A673 (cell line): ENCODE measurements at regions not wholly inside any gene's neighbourhood (a gene's known extent, or its start where the extent isn't known, plus 50 kb on each side); places are given as distances from the start of the nearest gene placed in this dataset.

Experiments used
- BruUV-seq: library from RNA; stranded (reverse); fragments of 400-500 nt; replicated peaks from 2 replicates; lab custom pipeline; 2021; lab: Mats Ljungman, UMichigan
- CTCF ChIA-PET: fragments of 300-600 bp; sonication (Branson Sonifier 250); formaldehyde crosslinking; loops from one replicate; lab custom pipeline; 2022; ENCODE audit warnings: antibody characterized with exemption; lab: Charles Lee
- POLR2A ChIA-PET: fragments of 300-600 bp; sonication (Branson Sonifier 250); formaldehyde crosslinking; loops from one replicate; lab custom pipeline; 2022; ENCODE audit warnings: antibody characterized with exemption; ENCODE audit not compliant: low non-redundant PET; lab: Charles Lee
- DNase-seq: peaks from one replicate; pipeline ENCODE4 v3.0.0-alpha.2; 2015; ENCODE audit warnings: low spot score
- H3K27ac ChIP-seq: fragments of 200-600 bp; sonication (generic); 2 replicates; pipeline ENCODE4 v1.5.1; 2016; ENCODE audit warnings: mixed run types, low read depth, mild to moderate bottlenecking, mixed read lengths, antibody characterized with exemption, low read length; ENCODE audit not compliant: poor library complexity, severe bottlenecking
- H3K27me3 ChIP-seq: fragments of 200-600 bp; sonication (generic); replicated peaks from 2 replicates; pipeline ENCODE4 v1.6.1; 2017; ENCODE audit warnings: mixed run types, low read depth, mild to moderate bottlenecking, mixed read lengths, antibody characterized with exemption, low read length; ENCODE audit not compliant: insufficient read depth, poor library complexity
- H3K36me3 ChIP-seq: fragments of 200-600 bp; sonication (generic); 2 replicates; pipeline ENCODE4 v1.6.1; 2016; ENCODE audit warnings: mixed run types, mild to moderate bottlenecking, mixed read lengths, antibody characterized with exemption, low read length; ENCODE audit not compliant: insufficient read depth, poor library complexity, severe bottlenecking
- H3K4me1 ChIP-seq: fragments of 200-600 bp; sonication (generic); 2 replicates; pipeline ENCODE4 v1.6.1; 2017; ENCODE audit warnings: mixed run types, mild to moderate bottlenecking, mixed read lengths, antibody characterized with exemption, low read length; ENCODE audit not compliant: insufficient read depth, poor library complexity, severe bottlenecking
- H3K4me3 ChIP-seq: fragments of 200-600 bp; sonication (generic); 2 replicates; pipeline ENCODE4 v1.5.1; 2016; ENCODE audit warnings: low read depth, mixed run types, mild to moderate bottlenecking, mixed read lengths, low read length; ENCODE audit not compliant: poor library complexity, severe bottlenecking
- H3K9me3 ChIP-seq: fragments of 200-600 bp; sonication (generic); 2 replicates; pipeline ENCODE4 v1.6.1; 2016; ENCODE audit warnings: mixed run types, low read depth, mild to moderate bottlenecking, mixed read lengths, antibody characterized with exemption, low read length; ENCODE audit not compliant: poor library complexity, severe bottlenecking
- CTCF ChIP-seq: fragments of 300-800, 200-600 bp; sonication (generic); conservative IDR thresholded peaks from 2 replicates; pipeline ENCODE4 v1.5.1; 2017; ENCODE audit warnings: low read depth, mild to moderate bottlenecking, antibody characterized with exemption, low read length, moderate library complexity, mixed read lengths
- EZH2 ChIP-seq: fragments of 200-600 bp; sonication (generic); IDR thresholded peaks from 2 replicates; pipeline ENCODE4 v1.6.1; 2017; ENCODE audit warnings: borderline replicate concordance, low read depth, mild to moderate bottlenecking, mixed read lengths, antibody characterized with exemption, low read length; ENCODE audit not compliant: poor library complexity, severe bottlenecking
- intact Hi-C: fragments of 100-400 bp; cut with micrococcal nuclease; formaldehyde crosslinking; loops from one replicate; pipeline ENCODE4 v1.10.0; 2022; ENCODE audit not compliant: unreplicated experiment

DNA sequence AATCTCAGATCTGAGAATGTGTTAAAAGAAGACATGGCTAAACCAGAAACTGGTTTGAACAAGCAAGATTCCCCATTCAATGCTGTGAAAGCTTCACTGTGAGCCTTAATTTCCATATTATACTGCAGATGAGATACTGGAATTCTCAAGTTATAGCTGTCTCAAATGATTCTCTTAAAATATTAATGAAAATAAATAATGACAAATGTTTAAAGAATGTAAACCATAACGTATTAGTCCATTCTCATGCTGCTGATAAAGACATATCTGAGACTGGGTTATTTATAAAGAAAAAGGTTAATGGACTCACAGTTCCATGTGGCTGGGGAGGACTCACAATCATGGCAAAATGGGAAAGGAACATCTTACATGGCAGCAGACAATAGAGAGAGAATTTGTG, 667.8 kb downstream of the SLITRK1 start:
- H3K4me1 ChIP-seq: no peaks in the 10 kb centered on the region
- H3K36me3 ChIP-seq: no peaks in the 10 kb centered on the region
- no peak overlapping the region for H3K27ac ChIP-seq
- no peak overlapping the region for H3K4me3 ChIP-seq
- intact Hi-C loops: no loop called here
- CTCF ChIA-PET: no interaction called here
- no peak for DNase-seq
- H3K27me3 ChIP-seq: no peaks in the 10 kb centered on the region
- peaks cover 14% of the 10 kb centered on the region for H3K9me3 ChIP-seq
- TF ChIP-seq CTCF (no peak), EZH2 (no peak)
- no TSS peak for BruUV-seq
- POLR2A ChIA-PET: no interaction called here

DNA sequence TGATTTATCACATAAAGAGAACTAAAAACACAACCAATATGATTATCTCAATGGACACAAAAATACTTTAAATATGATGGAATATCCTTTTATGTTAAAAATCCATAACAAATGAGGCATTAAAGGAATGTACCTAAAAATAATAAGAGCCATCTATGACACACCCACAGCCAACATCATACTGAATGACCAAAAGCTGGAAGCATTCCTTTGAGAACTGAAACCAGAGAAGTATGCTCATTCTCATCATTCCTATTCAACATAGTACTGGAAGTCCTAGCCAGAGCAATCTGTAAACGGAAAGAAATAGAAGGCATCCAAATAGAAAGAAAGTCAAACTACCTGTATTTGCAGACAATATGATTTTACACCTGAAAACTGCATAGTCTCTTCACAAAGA, 671.0 kb downstream of the SLITRK1 start:
- TF ChIP-seq EZH2 (no peak), CTCF (no peak)
- ChIA-PET POLR2A (no interaction called here), CTCF (no interaction called here)
- DNase-seq: no peak
- H3K36me3 ChIP-seq: no peaks in the 10 kb centered on the region
- intact Hi-C loops: no loop called here
- BruUV-seq: no TSS peak
- no peak overlapping the region for H3K27ac ChIP-seq
- no peak overlapping the region for H3K4me3 ChIP-seq
- H3K27me3 ChIP-seq: no peaks in the 10 kb centered on the region
- peaks cover 15% of the 10 kb centered on the region for H3K9me3 ChIP-seq
- H3K4me1 ChIP-seq: no peaks in the 10 kb centered on the region

DNA sequence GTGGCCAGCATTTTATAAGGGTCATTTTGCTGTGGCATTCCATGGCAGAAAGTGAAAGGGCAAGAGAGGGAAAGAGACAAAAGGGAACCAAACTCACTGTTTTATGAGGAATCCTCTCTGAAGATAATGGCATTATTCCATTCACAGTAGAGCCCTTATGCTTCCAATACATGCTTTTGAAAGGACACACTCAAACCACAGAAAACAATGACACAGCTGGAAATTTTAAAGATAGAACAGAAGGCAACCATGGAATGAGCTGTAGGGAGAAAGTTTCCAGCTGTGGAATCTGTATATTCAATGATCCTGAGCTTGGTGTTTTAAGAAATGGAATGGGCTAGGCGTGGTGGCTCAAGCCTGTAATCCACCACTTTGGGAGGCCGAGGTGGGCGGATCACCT, 677.4 kb downstream of the SLITRK1 start:
- intact Hi-C loops: no loop called here
- H3K27ac ChIP-seq: no peak overlapping the region
- no peaks in the 10 kb centered on the region for H3K36me3 ChIP-seq
- peak; percentile 13 for DNase-seq
- BruUV-seq: no TSS peak
- ChIA-PET POLR2A (no interaction called here), CTCF (no interaction called here)
- H3K9me3 ChIP-seq: peaks cover 5% of the 10 kb centered on the region
- H3K27me3 ChIP-seq: no peaks in the 10 kb centered on the region
- H3K4me3 ChIP-seq: no peak overlapping the region
- no peaks in the 10 kb centered on the region for H3K4me1 ChIP-seq
- TF ChIP-seq CTCF (no peak), EZH2 (no peak)
